Activated CD4-positive, CD25-positive, alpha-beta regulatory T cell treated with anti-CD3 and anti-CD28 coated beads, Interleukin-2, amount 50 U/mL, for 16 hours (primary cell): ENCODE measurements at regions not wholly inside any gene's neighbourhood (a gene's known extent, or its start where the extent isn't known, plus 50 kb on each side); places are given as distances from the start of the nearest gene placed in this dataset.
A peak's percentile ranks its signal among the peaks of the same experiment; 100 is the strongest.

ENCODE experiments used
- DNase-seq: peaks from one replicate; pipeline ENCODE4 v3.0.0-alpha.2; 2020; ENCODE audit warnings: low read depth, low spot score

DNA sequence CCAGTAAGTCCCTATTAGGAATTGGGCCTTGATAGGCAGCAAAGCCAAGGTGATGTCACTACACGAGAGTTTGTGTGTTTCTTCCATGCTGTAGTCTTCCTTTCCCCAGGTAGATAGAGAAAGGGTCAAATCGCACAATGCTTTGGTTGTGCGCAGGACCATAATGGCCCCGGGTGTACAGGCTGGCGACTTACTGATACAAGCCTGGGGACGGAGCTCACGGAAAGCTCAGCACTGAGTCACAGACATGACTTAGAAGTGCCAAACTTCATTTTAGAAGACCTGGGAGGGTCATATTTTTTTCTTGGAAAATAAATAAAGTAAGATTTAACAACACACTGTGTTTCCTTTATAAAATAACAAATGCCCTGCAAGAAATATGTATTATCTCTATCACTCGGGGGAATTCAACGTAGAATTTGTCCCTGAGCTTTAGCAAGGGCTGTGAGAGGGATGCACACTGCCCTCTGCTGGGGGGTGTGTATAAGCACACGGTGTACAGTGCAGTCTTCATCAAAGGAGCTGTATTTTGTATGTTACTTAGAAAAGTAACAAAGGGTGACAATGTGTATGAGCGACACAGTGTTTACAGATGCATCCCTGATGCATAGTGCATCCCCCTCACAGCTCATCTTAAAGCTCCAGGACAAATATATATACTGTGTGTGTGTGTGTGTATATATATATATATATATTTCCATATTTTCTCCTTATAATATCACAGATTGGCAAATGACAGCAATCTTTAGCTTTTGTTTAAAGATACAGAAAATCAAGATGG lies 254.5 kb upstream of the VEGFC start:
- peak; percentile 7 for DNase-seq

GRCh38 chr4:177047851-177048174 lies 255.1 kb upstream of the VEGFC start:
- DNase-seq: no peak

DNA sequence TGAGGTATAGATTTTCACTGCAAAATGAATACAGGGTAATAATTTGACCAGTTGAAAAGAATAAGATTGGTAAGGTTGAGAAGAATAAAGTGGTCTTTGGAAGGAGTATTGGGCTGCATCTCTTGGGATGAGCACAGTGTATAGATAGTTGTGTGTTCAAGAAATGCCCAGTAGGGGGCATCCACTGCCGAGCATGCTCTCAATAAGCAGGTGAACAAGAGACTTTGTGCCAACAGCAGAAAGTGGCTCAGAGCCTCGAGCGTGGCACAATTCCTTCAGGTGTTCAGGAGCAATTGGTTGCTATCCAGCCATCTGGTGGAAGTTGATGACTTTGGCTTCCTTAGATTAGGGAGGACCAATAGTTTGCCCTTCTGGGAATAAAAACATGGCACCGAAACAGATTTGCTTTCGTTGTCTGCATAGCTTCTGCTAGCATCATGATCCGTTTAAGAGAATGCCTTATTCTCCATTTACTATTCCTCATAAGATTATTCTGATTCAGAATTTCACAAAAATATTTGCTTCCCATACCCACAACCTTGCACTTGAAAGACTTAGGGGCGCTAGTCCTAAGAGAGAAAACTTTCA lies 258.1 kb upstream of the NEIL3 start:
- peak; percentile 0 for DNase-seq

- no peak for DNase-seq
Measured at GRCh38 chr4:177052211-177052934, 257.3 kb upstream of the NEIL3 start.

DNA sequence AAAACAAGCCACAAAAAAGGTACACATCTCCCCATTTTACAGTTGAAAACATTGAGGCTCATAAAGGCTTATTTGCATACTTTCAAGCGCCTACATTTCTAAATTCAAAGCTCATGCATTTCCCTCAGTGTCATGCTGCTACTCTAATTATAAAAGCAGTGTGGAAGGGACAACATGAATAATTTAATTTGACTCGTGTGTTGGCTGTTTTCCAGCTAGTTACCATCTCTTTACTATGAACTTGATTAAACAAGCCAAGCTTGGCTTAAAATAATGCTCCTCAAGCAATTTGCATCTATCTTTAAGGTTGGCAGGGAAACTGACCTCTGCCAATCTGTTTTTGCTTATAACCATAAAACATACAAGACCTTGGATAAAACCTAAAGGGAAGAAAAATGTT lies 252.5 kb upstream of the NEIL3 start:
- DNase-seq: no peak

DNA sequence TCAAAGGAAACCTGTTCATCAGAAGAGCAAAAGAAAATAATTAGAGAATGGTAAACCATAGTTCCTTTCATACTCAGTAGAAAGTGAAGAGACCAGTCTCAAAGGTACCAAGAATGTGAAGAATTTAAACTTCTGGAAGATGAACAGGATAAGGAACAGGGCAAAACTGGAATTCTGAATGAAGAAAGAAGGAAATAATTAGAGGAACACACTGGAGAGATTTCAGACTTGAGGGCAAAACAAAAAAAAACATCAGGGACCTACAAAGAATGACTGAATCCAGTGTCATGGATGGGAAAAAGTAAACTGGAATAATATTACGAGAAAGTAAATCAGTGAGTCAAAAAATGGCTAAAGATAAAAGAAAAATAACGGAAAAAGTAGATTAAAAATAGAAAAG lies 245.6 kb upstream of the NEIL3 start:
- no peak for DNase-seq

- DNase-seq: no peak
Measured at GRCh38 chr4:177064729-177065394, 244.8 kb upstream of the NEIL3 start.

GRCh38 chr4:177066746-177067145 lies 242.9 kb upstream of the NEIL3 start:
- no peak for DNase-seq

DNA sequence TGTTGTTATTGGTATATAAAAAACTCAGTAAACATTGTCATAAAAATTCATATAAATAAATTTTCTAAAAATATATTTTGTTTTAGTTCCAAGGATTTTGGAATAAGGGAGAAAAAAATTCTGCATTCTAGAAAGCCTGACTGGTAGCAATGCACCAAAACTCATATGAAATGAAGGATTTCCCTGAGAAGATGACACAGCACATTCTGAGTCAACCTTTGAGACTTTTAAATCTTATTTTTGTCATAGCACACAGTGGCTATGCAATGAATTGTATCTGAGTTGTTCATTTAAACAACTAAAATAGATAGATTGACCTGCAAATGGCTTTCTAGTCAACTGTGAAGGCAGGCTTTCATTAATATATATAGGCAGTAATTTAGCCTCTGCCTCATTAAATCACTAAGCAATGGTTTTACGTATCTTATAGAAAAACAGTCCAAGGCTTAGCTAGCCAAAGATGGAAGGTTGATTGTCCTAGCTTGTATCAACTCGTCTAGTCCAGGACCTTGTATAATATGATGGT lies 239.1 kb upstream of the NEIL3 start:
- no peak for DNase-seq

DNA sequence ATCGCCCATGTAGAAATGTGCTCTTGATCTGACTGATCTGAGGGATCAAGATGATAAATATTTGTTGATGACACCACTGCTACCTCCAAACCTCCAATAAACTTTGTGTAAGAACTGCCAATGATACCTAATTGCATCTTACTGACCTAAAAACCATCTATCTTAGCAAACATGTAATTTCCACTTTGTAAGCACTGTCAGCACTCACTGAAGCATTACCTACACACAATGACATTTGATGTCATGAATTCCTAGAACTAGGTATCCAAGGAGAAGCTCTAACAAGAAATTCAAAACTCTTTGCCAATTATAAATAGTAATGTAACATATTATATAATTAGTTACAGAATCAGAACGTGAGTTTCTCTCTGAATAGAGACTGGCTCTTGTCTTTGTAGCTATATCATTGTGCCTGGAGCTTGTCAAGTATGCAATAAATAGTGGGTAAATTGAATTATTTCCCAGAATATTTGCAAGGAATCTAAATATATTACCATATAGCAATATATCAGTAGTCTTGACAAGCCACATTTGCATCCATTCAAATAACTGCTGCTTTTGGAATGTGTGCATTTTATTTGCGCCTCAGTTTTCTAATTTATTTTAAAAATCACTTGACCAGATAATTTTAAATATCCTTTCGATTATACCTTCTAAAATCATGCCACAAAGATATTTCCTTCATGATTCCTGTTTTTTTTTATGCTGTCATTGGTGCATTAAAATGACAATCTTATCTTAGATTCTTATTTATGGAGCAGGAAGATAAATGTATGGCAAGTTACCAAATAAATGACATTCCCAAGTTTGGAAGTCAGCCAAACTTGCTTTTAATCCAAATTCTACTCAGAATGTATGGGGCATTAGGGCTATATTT lies 232.3 kb upstream of the NEIL3 start:
- DNase-seq: no peak

GRCh38 chr4:177079327-177079726 lies 230.3 kb upstream of the NEIL3 start:
- no peak for DNase-seq

DNA sequence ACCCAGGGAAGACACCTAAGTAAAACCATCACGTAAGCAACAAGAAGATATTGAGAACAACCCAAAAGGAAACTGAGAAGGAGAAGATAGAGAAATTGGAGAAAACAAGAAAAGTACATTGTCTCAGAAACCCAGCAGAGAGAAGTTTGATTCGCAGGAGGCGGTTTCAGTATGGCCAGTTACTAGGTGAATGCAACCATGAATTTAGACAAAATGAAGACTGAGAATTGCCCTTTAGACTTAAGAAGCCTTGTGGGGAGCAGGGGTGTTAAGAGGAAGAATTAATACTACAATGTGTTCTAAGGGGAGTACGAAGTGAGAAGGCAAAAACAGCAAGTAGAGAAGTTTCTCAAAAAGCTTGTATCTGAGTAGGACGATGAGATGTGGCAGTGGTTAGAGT lies 229.3 kb upstream of the NEIL3 start:
- DNase-seq: no peak

DNA sequence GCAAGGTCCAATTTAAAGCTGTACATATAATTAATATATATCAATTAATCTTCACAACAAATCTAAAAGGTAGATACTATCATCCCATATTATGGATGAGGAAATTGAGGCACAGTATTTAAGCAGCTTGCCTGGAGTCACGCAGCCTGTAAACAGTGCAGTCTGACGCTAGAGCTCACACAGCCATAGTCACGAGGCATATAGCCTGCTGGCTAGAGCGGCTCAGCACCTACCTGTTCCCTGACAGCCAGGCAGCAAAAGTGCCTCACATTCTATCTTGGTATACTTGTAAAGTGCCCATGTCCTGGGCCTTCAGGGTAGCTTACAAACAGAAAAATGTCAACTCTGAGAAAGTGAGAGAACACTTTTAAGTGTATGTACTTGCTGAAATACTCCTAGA lies 222.6 kb upstream of the NEIL3 start:
- no peak for DNase-seq

GRCh38 chr4:177087499-177087898 lies 222.2 kb upstream of the NEIL3 start:
- DNase-seq: no peak

DNA sequence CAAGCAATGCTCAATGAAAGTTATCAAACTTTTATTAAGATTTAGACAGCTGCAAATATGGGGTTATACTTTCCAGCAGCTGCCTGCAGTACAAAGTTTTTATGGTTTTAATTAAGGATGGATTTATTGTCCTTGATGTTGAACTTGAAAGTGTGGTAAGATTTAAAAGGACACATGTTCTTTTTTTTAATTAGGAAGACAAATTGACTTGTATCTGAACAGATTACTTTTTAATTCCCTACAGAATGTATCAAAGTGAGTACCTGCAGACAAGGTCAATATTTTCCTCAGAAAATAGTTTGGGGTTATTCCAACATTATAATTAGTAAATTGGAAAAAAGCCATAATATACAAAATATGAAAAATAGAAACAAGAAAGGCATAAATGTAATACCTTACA lies 218.2 kb upstream of the NEIL3 start:
- no peak for DNase-seq

DNA sequence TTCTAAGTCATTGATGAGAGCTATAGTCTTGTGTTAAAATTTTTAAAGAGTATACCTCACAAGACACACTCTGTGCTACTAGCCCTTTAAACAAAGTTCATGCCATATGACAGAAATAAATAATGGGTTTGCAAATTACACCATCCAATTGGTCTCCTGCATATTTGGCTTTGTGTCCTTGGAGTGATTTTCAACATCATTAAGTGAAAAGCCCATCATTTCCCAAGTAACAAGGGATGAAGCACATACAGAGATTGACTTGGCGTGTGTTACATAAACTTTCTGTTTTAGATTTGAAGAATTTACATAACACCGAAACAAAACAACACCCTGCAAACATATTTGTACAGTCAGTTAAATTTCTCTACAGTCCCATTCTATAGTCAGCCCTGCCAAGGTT lies 216.9 kb upstream of the NEIL3 start:
- no peak for DNase-seq

GRCh38 chr4:177093964-177094363 lies 215.7 kb upstream of the NEIL3 start:
- no peak for DNase-seq

- DNase-seq: no peak
Measured at GRCh38 chr4:177097291-177097690, 212.4 kb upstream of the NEIL3 start.

DNA sequence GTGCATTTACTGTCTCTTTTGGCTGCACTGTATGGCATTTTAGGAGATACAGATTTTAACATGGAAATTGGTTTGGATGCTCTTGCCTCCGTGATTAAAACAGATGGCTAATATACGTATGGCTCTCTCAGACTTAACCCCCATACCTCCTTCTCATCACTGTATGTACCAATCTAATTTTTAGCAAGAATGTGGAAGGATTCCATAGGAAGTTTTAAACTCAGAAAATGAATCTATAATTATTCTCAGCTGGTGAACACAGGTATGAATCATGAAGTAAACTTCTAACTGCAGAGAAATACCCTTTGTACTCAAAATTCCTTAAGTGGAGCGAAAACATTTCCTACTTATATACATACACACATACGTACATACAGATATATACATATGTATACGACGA lies 210.5 kb upstream of the NEIL3 start:
- DNase-seq: no peak

GRCh38 chr4:177100307-177100706 lies 209.4 kb upstream of the NEIL3 start:
- DNase-seq: no peak

DNA sequence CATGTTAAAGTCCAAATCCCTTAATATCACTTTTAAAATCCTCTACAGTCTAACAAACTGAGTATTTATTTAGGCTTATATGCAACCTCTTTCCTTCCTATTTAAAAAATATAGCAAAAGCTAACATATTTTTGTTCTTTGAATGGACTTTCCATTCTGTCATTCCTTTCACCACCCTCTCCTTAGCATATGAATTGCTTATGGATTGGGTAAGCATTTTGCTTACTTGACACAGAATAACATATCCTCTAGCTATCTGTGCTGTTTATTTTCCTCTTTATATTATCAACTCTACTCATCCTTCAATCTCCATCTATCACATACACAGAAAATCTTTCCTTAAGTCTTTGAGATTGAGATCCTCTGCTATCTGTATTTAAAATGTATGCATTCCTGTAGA lies 206.1 kb upstream of the NEIL3 start:
- DNase-seq: no peak
